H9 (cell line): ENCODE measurements at regions not wholly inside any gene's neighbourhood (a gene's known extent, or its start where the extent isn't known, plus 50 kb on each side); places are given as distances from the start of the nearest gene placed in this dataset.

Experiments
- DNase-seq: peaks from one replicate; pipeline ENCODE4 v3.0.0-alpha.2; 2017
- H2AFZ ChIP-seq: one replicate; pipeline ENCODE4 v1.6.1; 2013; ENCODE audit warnings: mild to moderate bottlenecking, low read length, control low read depth, moderate library complexity
- H2AK5ac ChIP-seq: 2 replicates; pipeline ENCODE4 v1.6.1; 2013; ENCODE audit warnings: low read length, control low read depth, mixed read lengths; ENCODE audit not compliant: insufficient read length
- H2BK120ac ChIP-seq: one replicate; pipeline ENCODE4 v1.6.1; 2013; ENCODE audit warnings: low read depth, mild to moderate bottlenecking, low read length, control low read depth, inconsistent platforms; ENCODE audit not compliant: poor library complexity, severe bottlenecking
- H2BK12ac ChIP-seq: 2 replicates; pipeline ENCODE4 v1.6.1; 2013; ENCODE audit warnings: low read length, control low read depth, mixed read lengths, low read depth; ENCODE audit not compliant: insufficient read length
- H2BK15ac ChIP-seq: 2 replicates; pipeline ENCODE4 v1.6.1; 2013; ENCODE audit warnings: low read depth, low read length, control low read depth
- H2BK20ac ChIP-seq: one replicate; pipeline ENCODE4 v1.6.1; 2013; ENCODE audit warnings: low read depth, mild to moderate bottlenecking, low read length, control low read depth, inconsistent platforms; ENCODE audit not compliant: poor library complexity, severe bottlenecking
- H2BK5ac ChIP-seq: 2 replicates; pipeline ENCODE4 v1.6.1; 2013; ENCODE audit warnings: low read length, control low read depth, mixed read lengths; ENCODE audit not compliant: insufficient read length
- H3K14ac ChIP-seq: 2 replicates; pipeline ENCODE4 v1.6.1; 2013; ENCODE audit warnings: low read length, control low read depth; ENCODE audit not compliant: insufficient read depth
- H3K18ac ChIP-seq: 2 replicates; pipeline ENCODE4 v1.6.1; 2013; ENCODE audit warnings: low read depth, mild to moderate bottlenecking, mixed read lengths, low read length, control low read depth; ENCODE audit not compliant: insufficient read length
- H3K23ac ChIP-seq: 2 replicates; pipeline ENCODE4 v1.6.1; 2013; ENCODE audit warnings: low read length, control low read depth, mixed read lengths, low read depth; ENCODE audit not compliant: insufficient read length
- H3K23me2 ChIP-seq: 2 replicates; pipeline ENCODE4 v1.6.1; 2013; ENCODE audit warnings: low read depth, mild to moderate bottlenecking, mixed read lengths, low read length, control low read depth; ENCODE audit not compliant: insufficient read length, poor library complexity, severe bottlenecking
- H3K27ac ChIP-seq: 2 replicates; pipeline ENCODE4 v1.5.1; 2013; ENCODE audit warnings: low read length, control low read depth, mixed read lengths, low read depth; ENCODE audit not compliant: insufficient read length
- H3K27me3 ChIP-seq: 2 replicates; pipeline ENCODE4 v1.6.1; 2013; ENCODE audit warnings: low read length, control low read depth, inconsistent platforms; ENCODE audit not compliant: insufficient read depth
- H3K4ac ChIP-seq: 2 replicates; pipeline ENCODE4 v1.6.1; 2013; ENCODE audit warnings: low read depth, mild to moderate bottlenecking, control low read depth, inconsistent platforms, low read length, moderate library complexity
- H3K4me1 ChIP-seq: 2 replicates; pipeline ENCODE4 v1.6.1; 2013; ENCODE audit warnings: low read length, control low read depth, inconsistent platforms; ENCODE audit not compliant: insufficient read depth
- H3K4me2 ChIP-seq: 2 replicates; pipeline ENCODE4 v1.6.1; 2013; ENCODE audit warnings: low read length, control low read depth, mixed read lengths; ENCODE audit not compliant: insufficient read length, insufficient read depth
- H3K56ac ChIP-seq: 2 replicates; pipeline ENCODE4 v1.6.1; 2013; ENCODE audit warnings: low read depth, mild to moderate bottlenecking, mixed read lengths, low read length, control low read depth; ENCODE audit not compliant: insufficient read length
- H3K79me1 ChIP-seq: 2 replicates; pipeline ENCODE4 v1.6.1; 2013; ENCODE audit warnings: low read depth, mild to moderate bottlenecking, moderate library complexity, low read length, control low read depth, inconsistent platforms; ENCODE audit not compliant: insufficient read depth, poor library complexity, severe bottlenecking
- H3K79me2 ChIP-seq: 2 replicates; pipeline ENCODE4 v1.6.1; 2013; ENCODE audit warnings: low read length, control low read depth, inconsistent platforms; ENCODE audit not compliant: insufficient read depth
- H3K9ac ChIP-seq: 2 replicates; pipeline ENCODE4 v1.6.1; 2013; ENCODE audit warnings: low read length, control low read depth, mixed read lengths; ENCODE audit not compliant: insufficient read length; ENCODE audit errors: extremely low read depth
- H3K9me3 ChIP-seq: one replicate; pipeline ENCODE4 v1.6.1; 2013; ENCODE audit warnings: low read depth, low read length, inconsistent platforms; ENCODE audit not compliant: control insufficient read depth
- H3T11ph ChIP-seq: one replicate; pipeline ENCODE4 v1.6.1; 2013; ENCODE audit warnings: mild to moderate bottlenecking, low read length, control low read depth, inconsistent platforms
- H4K20me1 ChIP-seq: one replicate; pipeline ENCODE4 v1.6.1; 2013; ENCODE audit not compliant: control insufficient read depth, insufficient read length, insufficient read depth
- H4K5ac ChIP-seq: 2 replicates; pipeline ENCODE4 v1.6.1; 2013; ENCODE audit warnings: low read depth, mild to moderate bottlenecking, mixed read lengths, low read length, control low read depth; ENCODE audit not compliant: insufficient read length
- H4K8ac ChIP-seq: replicated peaks from 2 replicates; pipeline ENCODE4 v1.6.1; 2013; ENCODE audit warnings: low read length, control low read depth, mixed read lengths, low read depth; ENCODE audit not compliant: insufficient read length
- H4K91ac ChIP-seq: 2 replicates; pipeline ENCODE4 v1.6.1; 2013; ENCODE audit warnings: low read depth, mild to moderate bottlenecking, moderate library complexity, mixed read lengths, low read length, control low read depth; ENCODE audit not compliant: insufficient read length
- H3K27ac Mint-ChIP-seq, 3 experiments: 2 replicates in 2 of 3; 3 replicates in 1 of 3; pipeline ENCODE4 v1.8.0; 2020 to 2021; ENCODE audit warnings: mixed read lengths in 3 of 3, mild to moderate bottlenecking in 1 of 3, moderate library complexity in 1 of 3
- H3K27me3 Mint-ChIP-seq: 2 replicates; pipeline ENCODE4 v1.8.0; 2021; ENCODE audit warnings: low read depth, mild to moderate bottlenecking, moderate library complexity, mixed read lengths
- H3K36me3 Mint-ChIP-seq, 3 experiments: 2 replicates in 2 of 3; 3 replicates in 1 of 3; pipeline ENCODE4 v1.8.0; 2020 to 2021; ENCODE audit warnings: low read depth in 3 of 3, mixed read lengths in 3 of 3; ENCODE audit not compliant: insufficient read depth in 1 of 3
- H3K4me1 Mint-ChIP-seq, 2 experiments: 2 replicates each; pipeline ENCODE4 v1.8.0; 2020; ENCODE audit warnings: mixed read lengths in 2 of 2
- H3K4me3 Mint-ChIP-seq, 2 experiments: 2 replicates in 1 of 2; 3 replicates in 1 of 2; pipeline ENCODE4 v1.8.0; 2020 to 2021; ENCODE audit warnings: mild to moderate bottlenecking in 2 of 2, mixed read lengths in 2 of 2, moderate library complexity in 1 of 2
- H3K9me3 Mint-ChIP-seq, 2 experiments: 2 replicates in 1 of 2; 3 replicates in 1 of 2; pipeline ENCODE4 v1.8.0; 2020; ENCODE audit warnings: mild to moderate bottlenecking in 2 of 2, mixed read lengths in 2 of 2, moderate library complexity in 1 of 2
- CTCF ChIP-seq: fragments of 200-600 bp; sonication (generic); conservative IDR thresholded peaks from 3 replicates; pipeline ENCODE4 v1.8.0; 2021; ENCODE audit warnings: antibody characterized with exemption, mild to moderate bottlenecking
- WGBS: extraction: QIAGEN DNeasy Blood & Tissue Kit; methylation state at CpG from one replicate; pipeline ENCODE4 v1.1.7; 2013; ENCODE audit warnings: missing lambda C conversion rate, low lambda C conversion rate, mixed read lengths; ENCODE audit not compliant: insufficient read length; ENCODE audit errors: extremely low coverage; 5-methylcytosine and 5-hydroxymethylcytosine counted together

- Histone ChIP-seq H3K79me1 (no peaks in the 10 kb centered on the region), H3K4me1 (no peaks in the 10 kb centered on the region), H3T11ph (no peak overlapping the region), H4K91ac (no peak overlapping the region), H3K18ac (no peak overlapping the region), H3K4me2 (no peak overlapping the region), H3K4ac (no peak overlapping the region), H3K23ac (no peak overlapping the region), H3K56ac (no peak overlapping the region), H2BK15ac (no peak overlapping the region), H3K14ac (no peak overlapping the region), H2AK5ac (no peak overlapping the region), H4K8ac (no peak overlapping the region), H3K79me2 (no peaks in the 10 kb centered on the region), H2BK120ac (no peak overlapping the region), H2AFZ (no peak overlapping the region), H3K27me3 (no peaks in the 10 kb centered on the region), H3K9ac (no peak overlapping the region), H3K27ac (no peak overlapping the region), H2BK5ac (no peak overlapping the region), H2BK12ac (no peak overlapping the region), H4K5ac (no peak overlapping the region), H3K9me3 (no peaks in the 10 kb centered on the region), H3K23me2 (no peaks in the 10 kb centered on the region), H2BK20ac (no peak overlapping the region), H4K20me1 (no peaks in the 10 kb centered on the region)
- no peak for TF ChIP-seq CTCF
- no peak for DNase-seq
- Mint-ChIP-seq H3K27me3 (no peaks in the 10 kb centered on the region), H3K4me3 (no peak overlapping the region), H3K4me1 (peaks cover 0 to 5% of the 10 kb centered on the region in 2 experiments; a peak in 2 of 4 replicates), H3K27ac (no peak overlapping the region), H3K9me3 (no peaks in the 10 kb centered on the region), H3K36me3 (no peaks in the 10 kb centered on the region)
- WGBS: no CpG with 5 or more reads among the region's 1 CpG
These were observed 647.0 kb downstream of the TDRD15 start for GRCh38 chr2:21770787-21771186.
